ENCODE measurements at regions not wholly inside any gene's neighbourhood (a gene's known extent, or its start where the extent isn't known, plus 50 kb on each side); places are given as distances from the start of the nearest gene placed in this dataset.

- ATAC-seq, result no peak
- Histone ChIP-seq H3K4me2 (no peak overlapping the region), H3K79me2 (replicated peaks; ENCODE audit: insufficient read depth) (no peaks in the 10 kb centered on the region), H3F3A (replicated peaks; ENCODE audit: low read depth) (no peaks in the 10 kb centered on the region), H3K4me1 (ENCODE audit: insufficient read depth) (no peaks in the 10 kb centered on the region), H4K20me1 (replicated peaks; ENCODE audit: insufficient read depth) (no peaks in the 10 kb centered on the region), H3K4me3 (no peak overlapping the region), H2AFZ (0 out of 2 replicates have a peak overlapping the region, but pooled peaks have one; percentile 2), H3K9me2 (ENCODE audit: insufficient read depth) (0 out of 2 replicates have a peak, but pooled peaks cover 10% of the 10 kb centered on the region), H3K27ac (ENCODE audit: low read depth) (no peak overlapping the region), H3K27me3 (ENCODE audit: insufficient read depth) (no peaks in the 10 kb centered on the region), H3K36me3 (ENCODE audit: insufficient read depth) (no peaks in the 10 kb centered on the region)
- no peak overlapping the region for H3K4me3 Mint-ChIP-seq
- no peaks in the 10 kb centered on the region for H3K36me3 Mint-ChIP-seq (ENCODE audit: low read depth)
- H3K27me3 Mint-ChIP-seq (ENCODE audit: insufficient read depth, low read depth, poor library complexity), result no peaks in the 10 kb centered on the region
- H3K9me3 Mint-ChIP-seq, result no peaks in the 10 kb centered on the region
- no peak for DNase-seq (ENCODE audit: low spot score)
- TF ChIP-seq ETS1 (IDR thresholded peaks at IDR 0.05) (no peak), NANOG (IDR thresholded peaks at IDR 0.05; ENCODE audit: borderline replicate concordance) (no peak), JUNB (IDR thresholded peaks at IDR 0.05; ENCODE audit: unreplicated experiment) (no peak), CREB1 (CRISPR knock-in tag; IDR thresholded peaks at IDR 0.05; ENCODE audit: low read depth) (no peak), ZNF114 (CRISPR knock-in tag; IDR thresholded peaks at IDR 0.05) (no peak), POLR2AphosphoS5 (IDR thresholded peaks at IDR 0.05; ENCODE audit: low read depth) (no peak), CTCF (conservative IDR thresholded peaks at IDR 0.05; ENCODE audit: low read depth in 2 of 2) (no peak), STAT1 (IDR thresholded peaks at IDR 0.05; ENCODE audit: unreplicated experiment) (no peak), REST (IDR thresholded peaks at IDR 0.05; ENCODE audit: unreplicated experiment) (no peak), EZH2 (IDR thresholded peaks at IDR 0.05; ENCODE audit: low read depth, unreplicated experiment) (no peak), EZH2phosphoT487 (IDR thresholded peaks at IDR 0.05; ENCODE audit: unreplicated experiment) (no peak)
- H3K27ac Mint-ChIP-seq, result no peak overlapping the region
- no peaks in the 10 kb centered on the region for H3K4me1 Mint-ChIP-seq
Observed at GRCh38 chr12:33825442-33825841, 196.9 kb upstream of the ALG10 start.
